Activated B cell treated with CpG ODN at 0.5 μM for 24 hours (primary cell): ENCODE measurements at regions not wholly inside any gene's neighbourhood (a gene's known extent, or its start where the extent isn't known, plus 50 kb on each side); places are given as distances from the start of the nearest gene placed in this dataset.

Experiments used
- ATAC-seq: fragments of 200-7000 bp; cut with Tn5 transposase; one replicate; pipeline ENCODE4 v1.10.0; 2021; ENCODE audit warnings: low read depth, mild to moderate bottlenecking, moderate library complexity
- CTCF ChIA-PET: fragments of 350-600 bp; sonication (Branson Sonifier 250); formaldehyde crosslinking; loops from one replicate; lab custom pipeline; 2021; ENCODE audit warnings: antibody characterized with exemption; lab: Charles Lee
- POLR2A ChIA-PET: fragments of 350-600 bp; sonication (Branson Sonifier 250); formaldehyde crosslinking; loops from one replicate; lab custom pipeline; 2021; ENCODE audit warnings: antibody characterized with exemption; lab: Charles Lee
- DNase-seq: peaks from one replicate; pipeline ENCODE4 v3.0.0; 2022
- H3K27ac Mint-ChIP-seq: one replicate; pipeline ENCODE4 v1.8.0; 2020; ENCODE audit warnings: mixed read lengths
- H3K27me3 Mint-ChIP-seq: one replicate; pipeline ENCODE4 v1.8.0; 2021; ENCODE audit warnings: mixed read lengths
- H3K36me3 Mint-ChIP-seq: one replicate; pipeline ENCODE4 v1.8.0; 2021; ENCODE audit warnings: low read depth, mixed read lengths
- H3K4me1 Mint-ChIP-seq: one replicate; pipeline ENCODE4 v1.8.0; 2021; ENCODE audit warnings: mixed read lengths
- H3K4me3 Mint-ChIP-seq: one replicate; pipeline ENCODE4 v1.8.0; 2020; ENCODE audit warnings: mild to moderate bottlenecking, mixed read lengths
- H3K9me3 Mint-ChIP-seq: one replicate; pipeline ENCODE4 v1.8.0; 2020; ENCODE audit warnings: mixed read lengths
- intact Hi-C: fragments of 100-400 bp; cut with micrococcal nuclease; formaldehyde crosslinking; loops from one replicate; pipeline ENCODE4 v1.15.1; 2024
- TF ChIP-seq, protein P1 (sequence below): fragments of 200-600 bp; IDR thresholded peaks from one replicate; pipeline ENCODE4 v1.8.0; 2022; ENCODE audit warnings: antibody characterized with exemption, mild to moderate bottlenecking

DNA sequence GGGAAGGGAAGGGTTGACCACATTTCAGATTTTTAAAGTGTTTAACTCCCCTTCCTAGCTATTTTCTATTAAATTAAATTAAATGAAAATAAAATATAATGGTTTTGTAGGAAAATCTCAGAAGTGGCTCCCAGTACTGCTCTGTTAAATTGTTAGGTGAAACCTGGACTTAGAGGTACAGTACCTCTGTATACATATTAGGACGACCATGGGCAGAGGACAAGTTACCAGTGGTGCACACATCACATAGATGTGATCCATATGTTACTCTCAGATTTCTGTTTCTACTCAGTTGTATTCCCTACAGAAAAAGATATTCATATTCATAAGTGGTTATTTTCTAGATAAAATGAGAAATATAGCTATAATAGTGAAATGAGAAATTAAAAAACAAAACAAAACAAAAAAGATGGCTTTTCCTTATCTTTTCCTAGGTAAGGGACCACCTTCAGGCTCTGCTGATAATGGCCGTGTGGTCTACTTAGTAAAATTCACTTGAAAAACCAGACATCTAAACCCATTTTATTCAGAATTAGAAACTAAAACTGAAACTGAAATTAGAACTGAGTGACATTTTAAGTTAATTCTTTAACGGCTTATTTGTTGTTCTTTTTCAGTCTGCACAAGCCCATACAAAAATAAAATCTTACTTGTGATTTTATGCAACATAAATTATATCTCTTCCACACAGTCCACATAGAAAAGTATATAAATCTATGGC lies 832.5 kb upstream of the CHAC2 start:
- Mint-ChIP-seq H3K4me3 (no peak overlapping the region), H3K36me3 (no peaks in the 10 kb centered on the region), H3K9me3 (peaks cover 6% of the 10 kb centered on the region), H3K27ac (no peak overlapping the region), H3K4me1 (no peaks in the 10 kb centered on the region), H3K27me3 (no peaks in the 10 kb centered on the region)
- DNase-seq, result no peak
- intact Hi-C loops, result loop anchor here (5.0 kb wide), 1 partner anchor 417 kb away; no protein-coding TSS in a partner anchor
- TF ChIP-seq, protein P1, sequence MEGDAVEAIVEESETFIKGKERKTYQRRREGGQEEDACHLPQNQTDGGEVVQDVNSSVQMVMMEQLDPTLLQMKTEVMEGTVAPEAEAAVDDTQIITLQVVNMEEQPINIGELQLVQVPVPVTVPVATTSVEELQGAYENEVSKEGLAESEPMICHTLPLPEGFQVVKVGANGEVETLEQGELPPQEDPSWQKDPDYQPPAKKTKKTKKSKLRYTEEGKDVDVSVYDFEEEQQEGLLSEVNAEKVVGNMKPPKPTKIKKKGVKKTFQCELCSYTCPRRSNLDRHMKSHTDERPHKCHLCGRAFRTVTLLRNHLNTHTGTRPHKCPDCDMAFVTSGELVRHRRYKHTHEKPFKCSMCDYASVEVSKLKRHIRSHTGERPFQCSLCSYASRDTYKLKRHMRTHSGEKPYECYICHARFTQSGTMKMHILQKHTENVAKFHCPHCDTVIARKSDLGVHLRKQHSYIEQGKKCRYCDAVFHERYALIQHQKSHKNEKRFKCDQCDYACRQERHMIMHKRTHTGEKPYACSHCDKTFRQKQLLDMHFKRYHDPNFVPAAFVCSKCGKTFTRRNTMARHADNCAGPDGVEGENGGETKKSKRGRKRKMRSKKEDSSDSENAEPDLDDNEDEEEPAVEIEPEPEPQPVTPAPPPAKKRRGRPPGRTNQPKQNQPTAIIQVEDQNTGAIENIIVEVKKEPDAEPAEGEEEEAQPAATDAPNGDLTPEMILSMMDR, result no peak
- CTCF ChIA-PET, result no interaction called here
- ATAC-seq, result no peak
- POLR2A ChIA-PET, result no interaction called here

DNA sequence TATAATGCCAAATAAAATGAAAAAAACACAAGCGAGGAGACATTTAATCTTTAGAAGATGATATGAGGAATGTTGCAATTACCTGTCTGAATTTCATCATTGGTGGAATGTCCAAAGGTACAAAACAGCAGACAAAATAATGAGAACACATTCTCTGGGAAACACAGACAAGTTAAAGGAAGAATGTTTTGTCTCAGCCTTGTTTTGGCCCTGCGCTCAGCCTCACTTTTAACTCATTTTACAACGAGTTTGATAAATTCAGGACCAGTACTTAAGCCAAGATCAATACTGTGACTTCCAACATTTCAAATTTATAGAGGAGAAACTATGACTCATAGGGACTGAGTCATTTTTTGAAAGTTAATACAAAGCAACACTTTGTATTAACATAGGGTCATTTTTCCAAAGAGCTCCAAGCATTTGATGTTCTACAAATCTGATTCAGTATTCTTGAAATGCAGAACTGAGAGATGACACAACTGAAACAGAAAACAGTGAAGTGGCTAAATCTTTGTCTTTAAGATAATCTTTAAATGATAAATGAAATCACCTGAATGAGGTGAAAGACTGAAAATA lies 833.2 kb upstream of the CHAC2 start:
- CTCF ChIA-PET, result no interaction called here
- Mint-ChIP-seq H3K27me3 (no peaks in the 10 kb centered on the region), H3K27ac (no peak overlapping the region)

DNA sequence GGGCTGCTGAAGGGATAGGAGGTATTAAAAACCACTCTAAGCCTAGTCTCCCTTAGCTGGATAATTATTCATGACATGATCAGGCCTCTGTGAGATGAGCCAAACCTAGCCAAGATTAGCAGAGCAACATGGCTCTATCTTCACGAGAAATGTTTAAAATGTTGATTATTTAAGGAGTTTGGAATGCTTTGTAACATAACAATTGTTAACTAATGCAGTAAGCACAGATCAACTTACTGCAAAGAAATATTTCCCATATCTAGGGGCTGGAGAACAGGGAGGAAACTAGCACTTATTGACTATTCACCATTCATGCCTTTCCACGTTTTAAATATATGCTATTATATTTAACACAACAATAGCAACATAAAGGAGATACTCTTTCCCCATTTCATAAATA lies 833.7 kb upstream of the CHAC2 start:
- no peaks in the 10 kb centered on the region for H3K4me1 Mint-ChIP-seq
- ChIA-PET CTCF (no interaction called here), POLR2A (no interaction called here)
- H3K36me3 Mint-ChIP-seq, result no peaks in the 10 kb centered on the region
- no peaks in the 10 kb centered on the region for H3K27me3 Mint-ChIP-seq
- TF ChIP-seq, protein P1, result no peak
- intact Hi-C loops, result no loop called here
- DNase-seq (no peak), ATAC-seq (no peak)
- H3K9me3 Mint-ChIP-seq, result peaks cover 6% of the 10 kb centered on the region
- no peak overlapping the region for H3K4me3 Mint-ChIP-seq
- H3K27ac Mint-ChIP-seq, result no peak overlapping the region

More for the DNA sequence above, 833.2 kb upstream of the CHAC2 start:
- DNase-seq, result no peak
- TF ChIP-seq, protein P1, result no peak
- ATAC-seq, result no peak
- POLR2A ChIA-PET, result no interaction called here
- H3K36me3 Mint-ChIP-seq, result no peaks in the 10 kb centered on the region
- peaks cover 6% of the 10 kb centered on the region for H3K9me3 Mint-ChIP-seq
- intact Hi-C loops, result no loop called here
- H3K4me3 Mint-ChIP-seq, result no peak overlapping the region
- H3K4me1 Mint-ChIP-seq, result no peaks in the 10 kb centered on the region

DNA sequence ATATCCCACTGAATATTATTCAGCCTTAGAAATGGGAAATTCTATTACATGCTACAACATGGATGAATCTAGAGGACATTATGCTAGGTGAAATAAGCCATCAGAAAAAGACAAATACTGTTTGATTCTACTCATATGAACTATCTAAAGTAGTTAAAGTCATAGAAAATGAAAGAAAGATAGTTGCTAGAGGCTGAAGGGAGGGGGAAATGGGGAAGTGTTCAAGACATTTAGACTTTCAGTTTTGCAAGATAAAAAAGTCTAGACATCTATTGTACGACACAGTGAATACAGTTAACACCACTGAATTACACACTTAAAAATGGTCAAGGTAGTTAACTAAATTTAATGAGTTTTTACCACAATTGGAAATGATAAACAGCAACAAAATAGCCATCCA lies 835.9 kb upstream of the CHAC2 start:
- no peaks in the 10 kb centered on the region for H3K27me3 Mint-ChIP-seq
- intact Hi-C loops, result no loop called here
- no peak overlapping the region for H3K27ac Mint-ChIP-seq
- ChIA-PET CTCF (no interaction called here), POLR2A (no interaction called here)
- ATAC-seq, result no peak
- TF ChIP-seq, protein P1, result no peak
- no peaks in the 10 kb centered on the region for H3K4me1 Mint-ChIP-seq
- no peak overlapping the region for H3K4me3 Mint-ChIP-seq
- no peak for DNase-seq
- no peaks in the 10 kb centered on the region for H3K36me3 Mint-ChIP-seq
- peaks cover 10% of the 10 kb centered on the region for H3K9me3 Mint-ChIP-seq

DNA sequence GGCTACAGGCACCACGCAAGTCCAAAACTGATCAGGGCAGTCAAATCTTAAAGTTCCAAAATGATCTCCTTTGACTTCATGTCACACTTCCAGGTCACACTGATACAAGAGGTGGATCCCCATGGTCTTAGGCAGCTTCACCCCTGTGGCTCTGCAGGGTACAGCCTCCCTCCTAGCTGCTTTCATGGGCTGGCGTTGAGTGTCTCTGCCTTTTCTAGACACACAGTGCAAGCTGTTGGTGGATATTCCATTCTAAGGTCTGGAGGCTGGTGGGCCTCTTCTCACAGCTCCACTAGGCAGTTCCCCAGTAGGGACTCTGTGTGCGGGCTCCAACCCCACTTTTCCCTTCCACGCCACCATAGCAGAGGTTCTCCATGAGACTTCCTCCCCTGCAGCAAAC lies 838.2 kb upstream of the CHAC2 start:
- Mint-ChIP-seq H3K27ac (no peak overlapping the region), H3K4me3 (no peak overlapping the region), H3K36me3 (no peaks in the 10 kb centered on the region), H3K27me3 (no peaks in the 10 kb centered on the region), H3K9me3 (peaks cover 10% of the 10 kb centered on the region), H3K4me1 (no peaks in the 10 kb centered on the region)
- ChIA-PET CTCF (no interaction called here), POLR2A (no interaction called here)
- DNase-seq, result no peak
- ATAC-seq, result no peak
- TF ChIP-seq, protein P1, result no peak
- intact Hi-C loops, result no loop called here
